ENCODE measurements at regions not wholly inside any gene's neighbourhood (a gene's known extent, or its start where the extent isn't known, plus 50 kb on each side); places are given as distances from the start of the nearest gene placed in this dataset.

- DNase-seq (ENCODE audit: low spot score) = no peak
Observed at GRCh38 chr21:25139414-25139813, 467.9 kb downstream of the MRPL39 start.

- DNase-seq (ENCODE audit: low spot score) = no peak
Observed at GRCh38 chr21:25133939-25134338, 473.3 kb downstream of the MRPL39 start.

DNA sequence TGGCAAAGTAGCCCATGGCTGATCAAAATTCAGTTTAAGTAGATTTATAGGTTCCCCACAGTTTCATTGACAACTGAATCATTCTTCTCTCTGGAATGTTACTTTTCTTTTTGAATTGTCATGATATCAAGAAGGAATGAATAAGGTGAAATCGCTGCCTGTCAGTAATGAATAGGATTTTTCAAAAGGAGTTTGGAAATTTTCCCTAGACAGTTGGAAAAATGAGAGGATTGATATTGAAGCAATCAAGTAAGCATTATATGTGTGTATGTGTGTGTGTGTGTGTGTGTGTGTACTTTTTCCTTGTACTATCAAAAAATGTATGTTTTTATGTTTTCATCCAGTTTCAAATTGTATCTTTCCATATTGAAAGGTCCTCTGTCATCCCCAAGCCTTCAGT lies 479.5 kb downstream of the MRPL39 start:
- no peak for DNase-seq (ENCODE audit: low spot score)

- DNase-seq (ENCODE audit: low spot score) = no peak
Observed at GRCh38 chr21:25127007-25127406, 480.3 kb downstream of the MRPL39 start.

DNA sequence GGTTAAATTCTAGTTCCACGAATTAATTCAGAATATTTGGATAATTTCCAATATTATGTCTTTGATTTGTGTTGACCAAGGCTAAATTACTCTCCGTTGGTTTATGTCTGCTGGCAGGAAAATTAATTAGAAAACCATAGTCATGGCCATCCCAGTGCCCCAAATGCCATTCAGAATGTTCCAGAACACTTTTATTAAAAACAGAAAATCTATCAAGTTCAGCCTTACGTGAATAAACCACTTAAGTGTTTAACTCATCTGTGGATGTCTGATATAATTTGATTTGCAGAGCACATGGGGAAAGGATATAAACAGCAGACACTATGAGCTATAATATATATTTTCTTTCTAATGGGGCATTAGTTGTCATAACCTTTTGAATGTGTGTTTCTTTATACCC lies 480.7 kb downstream of the MRPL39 start:
- no peak for DNase-seq (ENCODE audit: low spot score)

DNA sequence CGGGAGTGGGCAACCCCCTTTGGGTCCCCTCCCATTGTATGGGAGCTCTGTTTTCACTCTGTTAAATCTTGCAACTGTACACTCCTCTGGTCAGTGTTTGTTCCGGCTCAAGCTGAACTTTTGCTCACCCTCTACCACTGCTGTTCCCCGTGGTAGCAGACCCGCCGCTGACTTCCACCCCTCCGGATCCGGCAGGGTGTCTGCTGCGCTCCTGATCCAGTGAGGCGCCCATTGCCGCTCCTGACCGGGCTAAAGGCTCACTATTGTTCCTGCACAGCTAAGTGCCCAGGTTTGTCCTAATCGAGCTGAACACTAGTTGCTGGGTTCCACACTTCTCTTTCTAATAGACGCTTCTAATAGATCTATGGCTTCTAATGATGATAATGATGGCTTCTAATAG lies 488.6 kb downstream of the MRPL39 start:
- DNase-seq (ENCODE audit: low spot score) = no peak

GRCh38 chr21:25115021-25115420 lies 492.3 kb downstream of the MRPL39 start:
- no peak for DNase-seq (ENCODE audit: low spot score)

- no peak for DNase-seq (ENCODE audit: low spot score)
Observed at GRCh38 chr21:25107708-25108107, 499.6 kb downstream of the MRPL39 start.

DNA sequence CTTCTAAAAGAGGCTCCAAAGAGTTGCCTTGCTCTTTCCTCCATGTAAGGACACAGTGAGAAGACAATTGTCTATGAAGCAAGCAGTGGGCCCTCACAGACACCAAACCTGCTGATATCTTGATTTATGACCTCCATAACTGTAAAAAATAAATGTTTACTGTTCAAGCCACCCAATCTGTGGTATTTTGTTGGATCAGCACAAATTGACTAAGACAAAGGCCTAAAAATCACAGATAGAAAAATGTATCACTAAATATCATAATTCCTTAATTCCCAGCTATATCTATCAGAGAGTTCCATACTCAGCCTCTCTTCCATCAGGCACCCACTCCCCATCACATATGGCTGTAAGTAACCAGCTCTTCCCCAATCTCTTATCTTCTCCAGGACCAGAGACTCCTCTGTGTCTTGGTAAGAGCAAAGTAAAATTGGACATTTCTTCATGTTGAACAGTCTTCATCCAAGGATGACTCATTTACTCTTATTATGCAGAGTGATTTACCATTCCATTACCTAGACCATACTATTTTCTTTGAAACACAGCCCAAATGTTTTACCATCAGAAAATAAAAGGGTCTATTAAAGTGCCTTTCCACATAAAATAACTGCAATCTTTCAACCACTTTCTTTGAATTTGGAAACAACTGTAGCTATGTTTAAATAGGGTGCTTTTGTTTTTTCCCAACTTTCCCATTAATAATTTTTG lies 503.6 kb downstream of the MRPL39 start:
- DNase-seq (ENCODE audit: low spot score) = no peak

DNA sequence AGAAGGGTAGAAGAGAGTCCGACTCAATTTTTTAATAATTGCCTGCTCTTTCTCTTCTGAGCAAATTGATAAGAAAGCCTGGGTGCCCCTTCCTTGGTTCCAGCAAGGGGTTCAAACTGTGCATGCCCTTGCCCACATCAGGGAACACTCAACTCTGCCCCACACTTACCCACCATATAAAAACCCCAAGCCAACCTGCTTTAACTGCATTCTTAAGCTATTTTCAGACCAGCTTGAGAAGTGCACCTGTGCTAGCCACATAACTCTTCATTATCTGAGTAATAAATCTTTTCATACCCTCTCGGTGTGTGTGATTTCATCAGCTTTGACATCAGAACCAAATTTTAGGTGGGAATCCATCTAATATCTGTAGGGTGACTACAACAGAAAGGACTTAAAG lies 509.6 kb downstream of the MRPL39 start:
- DNase-seq (ENCODE audit: low spot score) = no peak

- no peak for DNase-seq (ENCODE audit: low spot score)
Observed at GRCh38 chr21:25094695-25095094, 512.6 kb downstream of the MRPL39 start.

DNA sequence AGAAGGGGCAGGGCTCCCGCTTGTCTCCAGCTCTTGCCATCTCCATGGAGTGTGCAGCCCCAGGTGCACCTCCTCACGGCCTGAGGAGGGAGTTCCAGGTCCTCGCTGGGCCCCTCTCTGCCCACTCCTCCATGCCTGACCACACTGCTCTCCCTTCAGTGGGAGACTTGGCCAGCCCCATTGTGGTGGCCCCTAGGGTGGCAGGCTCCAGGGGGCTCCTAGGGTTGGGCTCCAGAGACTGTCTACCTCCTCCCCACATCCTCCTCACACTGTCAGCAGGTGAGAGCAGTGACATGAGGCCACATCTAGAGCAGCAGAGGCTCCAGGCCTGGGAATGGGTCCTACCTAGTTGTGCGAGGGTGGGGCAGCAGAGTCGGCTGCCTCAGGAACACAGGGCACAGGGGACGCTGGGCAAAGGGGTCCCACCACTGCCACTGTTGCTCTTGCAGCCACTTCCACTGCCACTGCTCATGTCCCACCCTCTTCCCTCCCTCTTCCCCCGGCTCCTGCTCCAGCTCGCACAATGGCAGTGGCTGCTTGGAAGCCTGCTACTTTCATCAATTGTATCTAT lies 514.8 kb downstream of the MRPL39 start:
- no peak for DNase-seq (ENCODE audit: low spot score)

DNA sequence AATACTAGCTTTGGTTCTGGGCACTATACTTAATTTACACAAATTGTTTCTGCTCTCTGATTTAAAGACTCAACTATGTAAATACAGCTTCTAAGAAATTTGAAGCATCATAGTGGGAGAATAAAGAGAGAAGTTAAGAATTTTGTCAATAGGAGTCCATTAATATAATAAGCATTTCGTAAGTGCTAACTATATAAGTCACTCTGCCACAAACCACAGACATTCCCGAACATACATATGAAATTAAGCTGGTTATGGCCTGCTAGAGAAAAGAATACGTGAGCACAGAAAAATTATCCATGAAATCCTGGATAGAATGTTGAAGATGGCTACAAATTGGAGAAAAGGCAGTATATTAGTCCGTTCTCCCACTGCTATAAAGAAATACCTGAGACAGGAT lies 526.2 kb downstream of the MRPL39 start:
- DNase-seq (ENCODE audit: low spot score) = no peak

DNA sequence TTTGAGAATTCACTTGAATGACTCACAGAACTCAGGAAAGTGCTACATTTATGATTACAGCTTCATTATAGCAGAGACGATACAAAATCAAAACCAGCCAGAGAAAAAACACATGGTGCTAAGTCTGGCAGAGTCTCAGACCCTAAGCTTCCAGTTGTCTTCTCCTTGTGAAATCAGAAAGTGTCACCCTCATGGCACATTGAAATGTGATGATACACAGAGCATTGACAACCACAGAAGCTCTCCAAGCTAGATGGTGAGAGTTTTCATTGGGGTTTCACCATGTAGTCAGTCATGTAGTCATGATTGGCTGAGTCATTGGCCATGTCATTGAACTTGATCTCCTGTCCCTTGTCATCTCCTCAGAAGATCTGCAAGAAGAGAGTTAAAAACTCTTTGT lies 526.6 kb downstream of the MRPL39 start:
- no peak for DNase-seq (ENCODE audit: low spot score)

- no peak for DNase-seq (ENCODE audit: low spot score)
Observed at GRCh38 chr21:25080141-25080540, 527.1 kb downstream of the MRPL39 start.

- DNase-seq (ENCODE audit: low spot score) = no peak
Observed at GRCh38 chr21:25079053-25079452, 528.2 kb downstream of the MRPL39 start.

- DNase-seq (ENCODE audit: low spot score) = no peak
Observed at GRCh38 chr21:25062061-25062460, 545.2 kb downstream of the MRPL39 start.

- no peak for DNase-seq (ENCODE audit: low spot score)
Observed at GRCh38 chr21:25054689-25055088, 552.6 kb downstream of the MRPL39 start.

- no peak for DNase-seq (ENCODE audit: low spot score)
Observed at GRCh38 chr21:25039461-25040380, 567.6 kb downstream of the MRPL39 start.

GRCh38 chr21:25036775-25037174 lies 570.5 kb downstream of the MRPL39 start:
- no peak for DNase-seq (ENCODE audit: low spot score)

- DNase-seq (ENCODE audit: low spot score) = no peak
Observed at GRCh38 chr21:25031750-25032149, 575.5 kb downstream of the MRPL39 start.

GRCh38 chr21:25029580-25029979 lies 577.7 kb downstream of the MRPL39 start:
- DNase-seq (ENCODE audit: low spot score) = no peak

DNA sequence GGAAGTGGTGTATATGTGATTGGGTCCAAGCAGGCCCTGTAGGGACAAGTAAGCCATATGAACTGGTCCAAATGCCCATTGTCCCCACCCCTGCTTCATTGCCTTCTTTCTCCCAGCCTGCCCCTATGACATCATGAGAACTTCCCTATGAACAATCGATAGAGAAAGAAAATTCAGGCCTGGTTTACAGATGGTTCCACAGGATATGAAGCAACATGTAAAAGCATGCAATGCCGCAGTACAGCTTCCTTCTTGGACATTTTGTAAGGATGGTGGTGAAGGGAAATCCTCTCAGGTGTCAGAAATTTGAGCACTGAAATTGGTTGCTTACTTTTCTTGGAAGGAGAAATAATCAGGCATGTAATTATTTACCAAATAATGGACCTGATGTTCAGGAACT lies 581.7 kb downstream of the MRPL39 start:
- no peak for DNase-seq (ENCODE audit: low spot score)
